Activated CD4-positive, alpha-beta memory T cell treated with anti-CD3 and anti-CD28 coated beads for 36 hours (primary cell): ENCODE measurements at regions not wholly inside any gene's neighbourhood (a gene's known extent, or its start where the extent isn't known, plus 50 kb on each side); places are given as distances from the start of the nearest gene placed in this dataset.

Experiments used
- CTCF ChIA-PET: fragments of 350-600 bp; sonication (Branson Sonifier 250); formaldehyde crosslinking; loops from one replicate; lab custom pipeline; 2021; ENCODE audit warnings: antibody characterized with exemption, inconsistent platforms; lab: Charles Lee
- POLR2A ChIA-PET: fragments of 350-600 bp; sonication (Branson Sonifier 250); formaldehyde crosslinking; loops from one replicate; lab custom pipeline; 2021; ENCODE audit warnings: antibody characterized with exemption; lab: Charles Lee
- DNase-seq: peaks from one replicate; pipeline ENCODE4 v3.0.0-alpha.2; 2020
- H3K27ac Mint-ChIP-seq: one replicate; pipeline ENCODE4 v1.8.0; 2021; ENCODE audit warnings: mixed read lengths
- H3K27me3 Mint-ChIP-seq: one replicate; pipeline ENCODE4 v1.8.0; 2021; ENCODE audit warnings: mixed read lengths
- H3K36me3 Mint-ChIP-seq: one replicate; pipeline ENCODE4 v1.8.0; 2021; ENCODE audit warnings: mixed read lengths
- H3K4me1 Mint-ChIP-seq: one replicate; pipeline ENCODE4 v1.8.0; 2021; ENCODE audit warnings: low read depth, mixed read lengths
- H3K4me3 Mint-ChIP-seq: one replicate; pipeline ENCODE4 v1.8.0; 2021; ENCODE audit warnings: mild to moderate bottlenecking, mixed read lengths
- H3K9me3 Mint-ChIP-seq: one replicate; pipeline ENCODE4 v1.8.0; 2021; ENCODE audit warnings: mixed read lengths
- intact Hi-C: fragments of 100-400 bp; cut with micrococcal nuclease; formaldehyde crosslinking; loops from one replicate; pipeline ENCODE4 v1.15.1; 2023

- CTCF ChIA-PET = interaction anchor here (0.6 kb wide), 1 partner anchor 66 kb away, joined by 3 read pairs; no protein-coding TSS in a partner anchor
- H3K9me3 Mint-ChIP-seq = no peaks in the 10 kb centered on the region
- DNase-seq = no peak
These were observed 143.5 kb downstream of the B3GNT2 start for GRCh38 chr2:62339413-62339812.

GRCh38 chr2:62338111-62338510 is 142.2 kb downstream of the B3GNT2 start:
- CTCF ChIA-PET = interaction anchor here (0.6 kb wide), 1 partner anchor 419 kb away, joined by 4 read pairs; no protein-coding TSS in a partner anchor
- no peaks in the 10 kb centered on the region for H3K4me1 Mint-ChIP-seq

More at GRCh38 chr2:62339413-62339812, 143.5 kb downstream of the B3GNT2 start:
- Mint-ChIP-seq H3K4me1 (no peaks in the 10 kb centered on the region), H3K27me3 (no peaks in the 10 kb centered on the region), H3K27ac (no peak overlapping the region), H3K4me3 (no peak overlapping the region), H3K36me3 (no peaks in the 10 kb centered on the region)
- intact Hi-C loops = no loop called here
- POLR2A ChIA-PET = no interaction called here

GRCh38 chr2:62337403-62337802 is 141.5 kb downstream of the B3GNT2 start:
- H3K27ac Mint-ChIP-seq = no peak overlapping the region
- ChIA-PET POLR2A (no interaction called here), CTCF (no interaction called here)
- H3K4me1 Mint-ChIP-seq = peaks cover 2% of the 10 kb centered on the region
- no peak for DNase-seq
- intact Hi-C loops = no loop called here
- no peaks in the 10 kb centered on the region for H3K36me3 Mint-ChIP-seq
- no peaks in the 10 kb centered on the region for H3K27me3 Mint-ChIP-seq
- no peaks in the 10 kb centered on the region for H3K9me3 Mint-ChIP-seq
- no peak overlapping the region for H3K4me3 Mint-ChIP-seq

More at GRCh38 chr2:62338111-62338510, 142.2 kb downstream of the B3GNT2 start:
- Mint-ChIP-seq H3K27me3 (no peaks in the 10 kb centered on the region), H3K27ac (no peak overlapping the region), H3K9me3 (no peaks in the 10 kb centered on the region), H3K4me3 (no peak overlapping the region), H3K36me3 (no peaks in the 10 kb centered on the region)
- POLR2A ChIA-PET = no interaction called here
- intact Hi-C loops = no loop called here
- DNase-seq = no peak

- H3K36me3 Mint-ChIP-seq = no peaks in the 10 kb centered on the region
- no peaks in the 10 kb centered on the region for H3K9me3 Mint-ChIP-seq
- CTCF ChIA-PET = no interaction called here
- intact Hi-C loops = no loop called here
- no peaks in the 10 kb centered on the region for H3K27me3 Mint-ChIP-seq
- H3K4me1 Mint-ChIP-seq = peaks cover 2% of the 10 kb centered on the region
- POLR2A ChIA-PET = no interaction called here
- no peak overlapping the region for H3K27ac Mint-ChIP-seq
- no peak for DNase-seq
- H3K4me3 Mint-ChIP-seq = no peak overlapping the region
These were observed 139.7 kb downstream of the B3GNT2 start for GRCh38 chr2:62335612-62336011.

GRCh38 chr2:62334440-62335058 is 138.6 kb downstream of the B3GNT2 start:
- intact Hi-C loops = no loop called here
- no peak overlapping the region for H3K4me3 Mint-ChIP-seq
- ChIA-PET CTCF (no interaction called here), POLR2A (interaction anchor here (1.2 kb wide), 1 partner anchor 21 kb away, joined by 3 read pairs; no protein-coding TSS in a partner anchor)
- no peaks in the 10 kb centered on the region for H3K36me3 Mint-ChIP-seq
- H3K9me3 Mint-ChIP-seq = peaks cover 2% of the 10 kb centered on the region
- peaks cover 2% of the 10 kb centered on the region for H3K4me1 Mint-ChIP-seq
- no peaks in the 10 kb centered on the region for H3K27me3 Mint-ChIP-seq
- no peak overlapping the region for H3K27ac Mint-ChIP-seq
- DNase-seq = no peak

- Mint-ChIP-seq H3K4me3 (no peak overlapping the region), H3K4me1 (peaks cover 2% of the 10 kb centered on the region), H3K27me3 (no peaks in the 10 kb centered on the region), H3K9me3 (peaks cover 2% of the 10 kb centered on the region), H3K27ac (no peak overlapping the region), H3K36me3 (no peaks in the 10 kb centered on the region)
- no peak for DNase-seq
- ChIA-PET POLR2A (interaction anchor here (1.2 kb wide), 1 partner anchor 20 kb away, joined by 3 read pairs; no protein-coding TSS in a partner anchor), CTCF (interaction anchor here (0.7 kb wide), 1 partner anchor 1842 kb away, joined by 4 read pairs; no protein-coding TSS in a partner anchor)
- intact Hi-C loops = no loop called here
These were observed 138.1 kb downstream of the B3GNT2 start for GRCh38 chr2:62334009-62334408.

GRCh38 chr2:62330959-62331358 is 135.0 kb downstream of the B3GNT2 start:
- Mint-ChIP-seq H3K36me3 (no peaks in the 10 kb centered on the region), H3K4me1 (peaks cover 2% of the 10 kb centered on the region), H3K9me3 (peaks cover 2% of the 10 kb centered on the region), H3K27ac (no peak overlapping the region), H3K4me3 (no peak overlapping the region), H3K27me3 (no peaks in the 10 kb centered on the region)
- no peak for DNase-seq
- intact Hi-C loops = no loop called here
- ChIA-PET CTCF (no interaction called here), POLR2A (no interaction called here)

DNA sequence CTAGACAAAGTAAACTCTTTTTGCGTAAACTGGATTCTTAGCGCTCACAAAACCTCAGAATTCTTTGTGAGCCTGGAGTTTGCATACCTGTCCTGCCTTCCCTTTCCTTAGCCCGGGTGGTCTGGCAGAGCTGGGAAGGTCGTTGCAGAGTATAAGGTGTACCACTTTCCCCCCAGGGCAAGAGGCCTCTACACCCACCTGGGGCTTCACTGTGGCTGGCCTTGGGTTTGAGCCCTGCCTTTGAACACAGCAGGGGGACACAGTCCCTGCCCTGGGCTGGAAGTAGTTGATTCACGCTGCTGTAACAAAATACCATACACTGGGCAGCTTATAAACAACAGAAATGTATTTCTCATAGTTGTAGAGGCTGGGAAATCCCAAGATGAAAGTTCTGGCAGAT is 133.9 kb downstream of the B3GNT2 start:
- Mint-ChIP-seq H3K4me3 (no peak overlapping the region), H3K9me3 (peaks cover 11% of the 10 kb centered on the region), H3K4me1 (peaks cover 2% of the 10 kb centered on the region), H3K27me3 (no peaks in the 10 kb centered on the region), H3K36me3 (no peaks in the 10 kb centered on the region), H3K27ac (no peak overlapping the region)
- intact Hi-C loops = no loop called here
- POLR2A ChIA-PET = no interaction called here
- CTCF ChIA-PET = no interaction called here
- no peak for DNase-seq

DNA sequence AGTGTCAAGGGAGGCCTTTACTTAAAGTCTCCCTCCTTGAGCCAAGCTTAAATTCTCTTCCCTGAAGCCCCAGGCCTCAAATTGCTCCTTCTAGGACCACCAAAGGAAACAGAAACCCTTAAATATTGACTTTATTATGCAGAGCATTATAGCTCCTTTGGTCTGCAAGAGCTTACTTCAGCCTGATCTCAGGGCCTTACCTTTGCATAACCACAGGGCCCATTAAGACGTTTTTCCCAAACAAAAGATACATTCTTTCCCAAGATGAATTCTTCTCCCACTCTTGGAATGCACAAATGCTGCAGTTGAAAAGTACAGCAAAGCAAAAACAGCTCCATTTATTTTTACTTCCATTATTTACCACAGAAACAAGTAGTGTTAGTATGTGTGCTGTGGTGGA is 130.8 kb downstream of the B3GNT2 start:
- ChIA-PET POLR2A (no interaction called here), CTCF (no interaction called here)
- DNase-seq = no peak
- H3K4me3 Mint-ChIP-seq = no peak overlapping the region
- no peaks in the 10 kb centered on the region for H3K36me3 Mint-ChIP-seq
- H3K4me1 Mint-ChIP-seq = peaks cover 2% of the 10 kb centered on the region
- H3K27me3 Mint-ChIP-seq = no peaks in the 10 kb centered on the region
- no peak overlapping the region for H3K27ac Mint-ChIP-seq
- intact Hi-C loops = no loop called here
- peaks cover 14% of the 10 kb centered on the region for H3K9me3 Mint-ChIP-seq

GRCh38 chr2:62325398-62325797 is 129.5 kb downstream of the B3GNT2 start:
- no peak overlapping the region for H3K4me3 Mint-ChIP-seq
- POLR2A ChIA-PET = no interaction called here
- H3K27ac Mint-ChIP-seq = no peak overlapping the region
- intact Hi-C loops = no loop called here
- CTCF ChIA-PET = no interaction called here
- peaks cover 14% of the 10 kb centered on the region for H3K9me3 Mint-ChIP-seq
- H3K4me1 Mint-ChIP-seq = peaks cover 6% of the 10 kb centered on the region
- no peak for DNase-seq
- H3K27me3 Mint-ChIP-seq = no peaks in the 10 kb centered on the region
- H3K36me3 Mint-ChIP-seq = no peaks in the 10 kb centered on the region

GRCh38 chr2:62321380-62322289 is 125.7 kb downstream of the B3GNT2 start:
- POLR2A ChIA-PET = no interaction called here
- intact Hi-C loops = loop anchor here (2.0 kb wide), 1 partner anchor 15 kb away; no protein-coding TSS in a partner anchor
- Mint-ChIP-seq H3K4me3 (no peak overlapping the region), H3K27ac (no peak overlapping the region), H3K9me3 (peaks cover 12% of the 10 kb centered on the region), H3K4me1 (peaks cover 6% of the 10 kb centered on the region), H3K36me3 (no peaks in the 10 kb centered on the region), H3K27me3 (no peaks in the 10 kb centered on the region)
- DNase-seq = no peak
- CTCF ChIA-PET = no interaction called here

DNA sequence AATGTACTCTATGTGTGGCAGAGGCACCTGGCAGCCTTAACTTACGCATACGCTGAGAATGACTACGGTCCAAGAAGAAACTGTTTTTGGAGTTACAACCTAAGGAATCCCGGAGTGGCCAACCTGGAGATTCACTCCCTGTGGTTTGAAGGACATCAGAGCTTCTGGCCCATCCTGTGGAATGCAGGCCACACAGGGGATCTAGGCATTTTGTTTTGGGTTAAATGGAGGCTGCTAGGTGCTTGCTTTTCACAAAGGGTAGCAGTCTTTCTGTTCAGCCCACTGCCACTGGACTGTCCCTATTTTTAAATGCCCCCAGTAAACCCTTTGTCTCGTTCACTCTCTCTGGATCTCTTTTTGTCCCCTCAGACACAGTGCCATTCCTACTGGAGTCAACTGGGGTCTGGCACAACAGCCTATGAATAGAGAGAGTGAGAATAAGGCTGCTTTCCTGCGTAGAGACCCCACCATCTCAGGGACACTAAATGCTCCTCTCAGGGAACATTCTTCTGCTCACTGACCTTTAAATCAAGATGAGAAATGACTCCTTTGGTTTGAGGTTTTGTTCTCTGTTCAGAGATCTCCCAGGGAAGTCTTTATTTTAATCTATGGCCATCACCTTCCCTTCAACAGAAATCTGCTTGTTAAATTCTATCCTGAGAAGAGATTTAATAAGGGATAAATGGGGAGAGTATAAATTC is 124.9 kb downstream of the B3GNT2 start:
- Mint-ChIP-seq H3K27me3 (no peaks in the 10 kb centered on the region), H3K4me3 (no peak overlapping the region), H3K27ac (no peak overlapping the region), H3K9me3 (peaks cover 12% of the 10 kb centered on the region), H3K4me1 (peaks cover 6% of the 10 kb centered on the region), H3K36me3 (no peaks in the 10 kb centered on the region)
- CTCF ChIA-PET = no interaction called here
- intact Hi-C loops = loop anchor here (2.0 kb wide), 1 partner anchor 14 kb away; no protein-coding TSS in a partner anchor
- no peak for DNase-seq
- POLR2A ChIA-PET = no interaction called here
